ENCODE measurements at regions not wholly inside any gene's neighbourhood (a gene's known extent, or its start where the extent isn't known, plus 50 kb on each side); places are given as distances from the start of the nearest gene placed in this dataset.

DNA sequence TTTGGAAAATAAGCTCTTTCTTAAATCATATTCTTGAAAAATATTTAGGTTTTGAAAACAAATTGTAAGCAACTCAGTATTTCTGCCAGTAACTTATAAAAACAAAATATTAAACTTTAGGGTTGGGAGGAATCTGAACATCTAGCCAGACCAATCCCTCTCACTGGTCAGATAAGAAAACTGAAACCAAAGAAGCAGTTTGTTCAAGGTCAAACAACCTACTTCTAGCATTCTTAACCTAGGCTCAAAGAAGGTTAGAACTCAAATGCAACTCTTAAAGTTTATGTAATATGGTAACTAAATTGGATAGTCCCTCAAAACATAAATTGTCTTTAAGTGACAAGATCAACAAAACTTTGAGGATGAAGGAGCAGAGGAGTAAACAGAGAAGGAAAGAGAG lies 374.9 kb upstream of the TNC start:
- no peak for DNase-seq

GRCh38 chr9:115494393-115494792 lies 376.4 kb upstream of the TNC start:
- no peak for DNase-seq

DNA sequence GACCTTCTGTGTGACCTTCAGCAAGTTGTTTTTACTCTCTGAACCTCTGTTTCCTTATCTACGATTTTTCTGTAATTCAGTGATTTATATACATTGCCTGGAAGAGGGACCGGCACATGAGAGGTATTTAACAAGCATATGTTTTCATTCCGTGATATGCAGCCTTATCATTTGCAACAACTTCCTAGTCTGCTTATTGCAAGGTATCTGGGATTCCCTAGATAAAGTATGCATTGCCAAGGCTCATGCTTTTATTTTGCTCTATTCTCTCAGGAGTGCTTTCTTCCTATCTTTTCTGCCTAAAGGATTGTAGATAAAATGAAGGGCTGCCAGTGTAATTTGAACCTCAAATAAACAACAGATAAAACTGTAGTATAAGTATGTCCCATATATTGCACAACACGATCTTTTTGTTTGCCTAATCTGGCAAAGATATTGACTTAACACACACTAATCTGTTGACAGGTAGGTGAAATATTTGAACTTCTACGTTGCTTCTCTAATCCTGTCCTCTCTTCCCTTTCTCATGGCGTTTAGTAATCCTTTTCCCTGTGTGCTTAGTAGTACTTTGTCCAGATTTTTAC lies 377.2 kb upstream of the TNC start:
- no peak for DNase-seq

GRCh38 chr9:115495836-115496235 lies 377.9 kb upstream of the TNC start:
- DNase-seq, result no peak

- no peak for DNase-seq
These were observed 380.3 kb upstream of the TNC start for GRCh38 chr9:115498303-115498702.

GRCh38 chr9:115507148-115507547 lies 389.2 kb upstream of the TNC start:
- DNase-seq, result no peak

GRCh38 chr9:115513148-115513547 lies 395.2 kb upstream of the TNC start:
- DNase-seq, result no peak

DNA sequence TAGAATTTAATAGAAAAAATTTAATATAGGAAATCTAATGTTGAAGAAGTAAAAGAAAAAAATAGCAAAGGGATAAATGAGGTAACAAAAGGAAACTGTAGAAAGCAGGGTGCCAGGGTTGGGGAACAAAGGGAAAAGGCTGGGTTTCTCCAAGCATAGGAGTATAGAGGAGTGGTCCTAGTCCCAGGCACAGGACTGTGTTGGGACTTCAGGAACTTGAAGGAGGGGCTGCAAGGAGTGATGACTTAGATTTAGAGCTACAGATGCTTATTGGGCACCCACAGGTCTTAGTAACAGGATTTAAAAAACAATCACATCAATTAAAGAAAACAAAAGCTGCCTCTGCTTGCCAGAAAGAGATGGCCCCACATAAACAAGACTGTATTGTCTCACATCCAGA lies 396.5 kb upstream of the TNC start:
- no peak for DNase-seq

DNA sequence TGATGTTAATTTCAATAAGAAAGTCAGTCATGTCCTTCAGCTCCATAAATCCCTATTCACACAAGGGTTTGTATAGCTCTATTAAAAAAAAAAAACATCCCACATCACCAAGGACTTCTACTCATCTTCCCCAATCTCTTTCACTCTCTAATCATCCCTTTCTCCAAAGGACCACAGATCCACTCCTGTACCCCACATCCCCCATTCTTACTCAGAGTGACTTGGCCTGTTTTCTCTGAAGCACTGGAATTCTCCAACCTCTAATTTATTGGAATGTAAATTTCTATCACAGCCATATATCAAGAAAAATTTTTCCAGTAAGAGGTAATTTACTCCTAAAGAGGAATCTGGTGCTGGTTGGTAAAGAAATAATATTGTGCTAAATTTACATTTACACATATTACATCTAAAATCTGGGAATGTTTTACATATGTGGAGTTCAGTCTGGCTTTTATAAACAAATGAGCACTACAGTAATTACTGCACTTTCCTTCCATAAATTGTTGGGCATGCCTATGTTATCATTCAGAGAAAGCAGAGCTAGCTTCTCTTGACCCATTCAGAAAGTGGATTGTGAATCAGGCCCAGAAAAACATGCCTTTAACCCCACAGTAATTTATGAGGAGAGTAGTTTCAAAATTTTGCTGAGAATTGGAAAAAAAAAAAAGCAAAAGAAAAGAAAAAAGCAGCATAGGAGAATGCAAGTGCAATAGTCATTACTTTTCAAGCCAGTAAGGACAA lies 399.5 kb upstream of the TNC start:
- DNase-seq, result no peak

DNA sequence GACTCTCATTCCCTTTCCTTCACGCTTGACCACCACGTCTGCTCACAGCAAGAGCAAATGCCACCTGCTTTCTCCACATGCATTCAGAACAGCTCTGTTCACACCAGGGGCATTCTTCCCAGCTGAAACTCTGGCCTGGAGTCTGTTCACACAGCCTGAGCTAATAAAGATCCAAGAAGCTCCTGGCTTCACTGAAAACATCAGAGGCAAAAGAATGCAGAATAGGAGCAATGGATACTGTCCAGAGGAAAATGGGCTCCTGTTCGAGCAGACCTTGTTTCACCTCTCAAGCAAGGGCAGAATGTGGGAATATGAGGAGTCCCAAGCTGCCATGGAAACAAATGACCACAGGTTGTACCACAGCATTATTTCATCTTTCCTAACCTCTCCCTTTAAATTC lies 402.7 kb upstream of the TNC start:
- DNase-seq, result no peak

GRCh38 chr9:115522912-115523311 lies 405.0 kb upstream of the TNC start:
- no peak for DNase-seq

GRCh38 chr9:115524453-115525059 lies 406.6 kb upstream of the TNC start:
- DNase-seq, result peak; percentile 7

- no peak for DNase-seq
These were observed 407.4 kb upstream of the TNC start for GRCh38 chr9:115525111-115526058.

GRCh38 chr9:115531410-115532125 lies 413.6 kb upstream of the TNC start:
- no peak for DNase-seq

DNA sequence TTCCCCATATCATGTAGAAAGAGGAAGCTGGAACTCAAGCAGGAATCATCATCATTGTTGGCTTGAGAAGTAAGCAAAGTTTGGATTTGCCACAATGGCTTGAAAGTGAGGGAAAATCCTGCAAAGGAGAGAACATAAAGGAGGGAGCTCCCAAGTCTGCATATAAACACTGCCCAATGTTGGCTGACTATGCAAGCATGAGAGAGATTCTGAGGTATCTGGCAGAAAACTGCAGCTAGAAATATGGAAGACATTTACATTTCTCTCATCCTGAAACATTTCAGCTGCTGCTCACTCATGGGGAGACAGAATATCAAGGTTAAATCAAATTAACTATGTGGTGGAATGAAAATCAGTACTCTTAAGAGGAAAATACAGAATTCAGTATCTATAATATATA lies 415.6 kb upstream of the TNC start:
- DNase-seq, result no peak

DNA sequence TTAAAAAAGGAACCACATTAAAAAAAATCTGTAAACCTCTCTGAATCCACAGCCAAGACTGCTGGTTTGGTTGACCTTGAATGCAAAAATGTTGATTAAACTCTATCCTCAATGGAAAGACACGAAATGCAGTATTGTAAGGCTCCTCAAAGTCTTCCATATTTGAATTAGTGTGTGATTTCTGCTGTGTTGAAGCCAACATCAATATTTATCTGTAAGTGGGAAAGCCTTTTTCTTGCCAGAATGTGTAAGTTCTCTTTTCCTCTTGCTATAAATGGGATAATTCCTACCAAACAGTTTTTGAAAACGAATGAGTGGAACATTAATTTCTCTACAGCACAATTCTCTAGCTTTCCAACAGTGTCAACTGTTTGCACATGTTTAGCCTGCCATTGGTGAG lies 422.1 kb upstream of the TNC start:
- no peak for DNase-seq

- DNase-seq, result no peak
These were observed 425.6 kb upstream of the TNC start for GRCh38 chr9:115543511-115543910.

GRCh38 chr9:115548609-115549260 lies 430.8 kb upstream of the TNC start:
- no peak for DNase-seq

GRCh38 chr9:115551396-115551795 lies 433.4 kb upstream of the TNC start:
- no peak for DNase-seq

DNA sequence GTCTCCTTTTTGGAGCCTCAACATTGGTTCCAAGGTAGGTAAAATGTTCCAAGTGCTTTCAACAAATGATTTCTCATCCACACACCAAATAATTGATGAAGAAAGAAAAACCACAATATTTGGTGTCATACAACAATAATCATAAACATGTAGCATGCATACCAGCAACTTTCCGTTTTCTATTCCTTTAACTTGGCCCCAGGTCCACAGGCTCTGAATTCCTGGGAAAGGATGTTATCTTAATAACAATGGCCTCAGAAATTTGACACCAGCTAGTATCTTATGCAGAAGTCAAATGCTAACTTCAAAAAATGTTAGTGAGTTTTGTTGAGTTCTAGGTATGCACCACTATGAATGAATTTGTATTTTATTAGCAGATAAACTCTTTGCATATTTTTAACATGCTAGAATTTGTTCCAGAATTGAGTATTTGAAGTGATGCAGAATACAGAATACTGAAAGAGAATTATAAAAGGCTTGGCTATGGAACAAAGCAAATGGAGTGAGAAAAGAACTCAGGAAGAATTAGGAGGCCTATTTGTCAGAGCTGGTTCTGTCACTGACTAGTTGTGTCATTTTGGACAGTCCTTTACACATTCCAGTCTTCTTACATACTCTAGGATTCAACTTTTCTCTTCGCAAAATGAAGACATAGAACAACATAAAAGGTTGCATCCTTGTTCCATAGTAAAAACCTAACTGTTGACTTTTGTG lies 435.3 kb upstream of the TNC start:
- DNase-seq, result no peak

GRCh38 chr9:115556432-115556831 lies 438.5 kb upstream of the TNC start:
- DNase-seq, result no peak

- no peak for DNase-seq
These were observed 457.2 kb upstream of the TNC start for GRCh38 chr9:115575147-115575546.
